C4-2B (cell line): ENCODE measurements at regions not wholly inside any gene's neighbourhood (a gene's known extent, or its start where the extent isn't known, plus 50 kb on each side); places are given as distances from the start of the nearest gene placed in this dataset.

Experiments used
- H3K27ac ChIP-seq: fragments of 450-650 bp; 2 replicates; pipeline ENCODE4 v1.5.1; 2017
- ZFX ChIP-seq: fragments of 450-650 bp; IDR thresholded peaks from 2 replicates; pipeline ENCODE4 v1.6.1; 2017
- TF ChIP-seq, protein P1 (sequence below): fragments of 450-650 bp; conservative IDR thresholded peaks from 2 replicates; pipeline ENCODE4 v1.5.1; 2017; ENCODE audit warnings: mild to moderate bottlenecking

DNA sequence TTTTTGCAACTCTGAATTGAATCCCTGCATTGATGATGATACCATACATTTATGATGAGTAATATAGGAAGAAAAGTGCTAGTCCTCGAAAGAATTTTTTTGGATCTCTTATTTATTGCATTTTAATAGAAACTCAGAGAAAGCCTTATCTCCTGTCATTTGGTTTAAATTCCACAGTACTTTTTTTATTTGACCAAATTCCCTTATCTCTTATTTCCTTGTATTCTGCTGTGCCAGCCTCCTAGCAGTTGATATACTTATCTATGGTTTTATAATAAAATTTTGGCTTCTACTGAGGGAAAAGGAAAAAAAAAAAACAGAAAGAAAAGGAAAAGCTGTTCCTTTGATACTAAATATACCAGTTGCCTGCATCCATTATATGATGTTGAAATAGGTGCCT, 535.1 kb upstream of the NR2F2 start:
- no peak overlapping the region for H3K27ac ChIP-seq
- TF ChIP-seq, protein P1, sequence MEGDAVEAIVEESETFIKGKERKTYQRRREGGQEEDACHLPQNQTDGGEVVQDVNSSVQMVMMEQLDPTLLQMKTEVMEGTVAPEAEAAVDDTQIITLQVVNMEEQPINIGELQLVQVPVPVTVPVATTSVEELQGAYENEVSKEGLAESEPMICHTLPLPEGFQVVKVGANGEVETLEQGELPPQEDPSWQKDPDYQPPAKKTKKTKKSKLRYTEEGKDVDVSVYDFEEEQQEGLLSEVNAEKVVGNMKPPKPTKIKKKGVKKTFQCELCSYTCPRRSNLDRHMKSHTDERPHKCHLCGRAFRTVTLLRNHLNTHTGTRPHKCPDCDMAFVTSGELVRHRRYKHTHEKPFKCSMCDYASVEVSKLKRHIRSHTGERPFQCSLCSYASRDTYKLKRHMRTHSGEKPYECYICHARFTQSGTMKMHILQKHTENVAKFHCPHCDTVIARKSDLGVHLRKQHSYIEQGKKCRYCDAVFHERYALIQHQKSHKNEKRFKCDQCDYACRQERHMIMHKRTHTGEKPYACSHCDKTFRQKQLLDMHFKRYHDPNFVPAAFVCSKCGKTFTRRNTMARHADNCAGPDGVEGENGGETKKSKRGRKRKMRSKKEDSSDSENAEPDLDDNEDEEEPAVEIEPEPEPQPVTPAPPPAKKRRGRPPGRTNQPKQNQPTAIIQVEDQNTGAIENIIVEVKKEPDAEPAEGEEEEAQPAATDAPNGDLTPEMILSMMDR: no peak
- no peak for TF ChIP-seq ZFX

DNA sequence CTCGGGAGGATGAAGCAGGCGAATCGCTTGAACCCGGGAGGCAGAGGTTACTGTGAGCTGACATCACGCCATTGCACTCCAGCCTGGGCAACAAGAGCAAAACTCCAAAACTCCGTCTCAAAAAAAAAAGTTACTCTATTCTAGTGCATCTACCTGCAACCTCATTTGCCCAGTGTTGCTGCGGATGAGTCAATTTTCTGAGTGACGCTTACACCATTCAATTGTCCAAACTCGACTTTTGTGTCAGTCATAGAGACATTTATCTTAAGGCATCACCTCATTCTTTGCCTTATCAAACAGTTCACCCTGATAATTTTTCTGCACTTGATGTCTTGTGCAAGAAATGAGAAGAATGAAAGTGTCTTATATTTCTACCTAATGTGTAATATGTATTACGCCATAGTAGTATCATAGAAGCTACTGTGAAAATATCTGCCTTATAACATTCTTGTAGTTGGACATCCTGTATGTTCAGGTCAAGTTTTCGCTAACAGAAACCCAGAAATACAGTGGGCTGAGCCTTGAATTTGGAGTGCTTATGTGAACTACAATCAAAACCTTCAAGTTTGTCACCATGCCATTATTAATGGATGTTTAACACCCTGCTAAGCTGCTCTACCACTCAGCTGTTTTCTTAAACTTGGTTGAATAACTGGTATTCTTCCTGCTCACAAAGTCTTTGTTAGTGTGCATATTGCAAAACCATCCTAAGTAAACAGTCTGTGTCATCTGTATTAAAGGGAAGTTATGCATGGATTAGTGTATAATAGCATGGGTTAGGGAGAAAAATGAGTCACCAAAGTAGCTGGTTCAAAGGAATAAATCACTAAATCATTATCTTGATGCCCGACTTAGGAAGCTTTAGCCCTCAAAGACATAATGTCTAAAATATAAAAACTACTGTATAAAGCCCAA, 531.0 kb upstream of the NR2F2 start:
- TF ChIP-seq, protein P1: no peak
- no peak for TF ChIP-seq ZFX
- H3K27ac ChIP-seq: no peak overlapping the region

DNA sequence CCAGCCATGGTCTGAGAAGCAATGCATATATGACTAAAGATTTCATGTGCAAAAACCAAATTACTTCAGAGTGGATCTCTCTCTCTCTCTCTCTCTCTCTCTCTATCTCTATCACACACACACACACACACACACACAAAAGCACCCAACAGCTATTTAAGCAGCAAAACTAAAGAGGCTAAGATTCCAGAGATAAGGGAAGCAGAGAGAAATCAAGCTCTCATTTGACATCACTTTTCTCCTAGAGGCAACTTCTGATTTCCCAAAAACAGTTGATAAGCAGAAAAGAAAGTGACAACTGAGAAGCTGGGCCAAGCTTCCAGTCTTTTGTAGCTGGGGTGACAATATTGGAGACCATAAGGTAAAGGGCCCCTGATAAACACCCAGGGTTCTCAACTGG, 526.0 kb upstream of the NR2F2 start:
- TF ChIP-seq ZFX: no peak
- TF ChIP-seq, protein P1: no peak
- no peak overlapping the region for H3K27ac ChIP-seq

DNA sequence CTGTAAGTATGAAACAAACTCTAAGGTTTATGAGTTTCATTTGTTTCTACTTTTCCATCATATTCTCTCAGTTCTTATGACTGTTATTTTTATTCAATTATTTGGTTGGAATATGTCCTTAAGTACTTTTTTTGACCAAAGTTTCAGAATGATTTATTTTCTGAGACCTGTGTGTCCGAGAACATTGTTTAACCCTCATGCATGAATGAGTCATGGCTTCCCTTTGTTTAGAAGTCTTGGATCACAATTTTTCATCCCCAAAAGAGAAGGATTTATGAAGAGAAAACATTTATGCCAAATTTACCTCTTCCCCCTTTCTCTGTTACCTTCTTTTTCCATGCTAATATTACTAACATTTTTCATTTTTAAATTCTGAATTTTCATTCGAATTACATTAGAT, 518.0 kb upstream of the NR2F2 start:
- H3K27ac ChIP-seq: no peak overlapping the region
- TF ChIP-seq, protein P1: no peak
- no peak for TF ChIP-seq ZFX

DNA sequence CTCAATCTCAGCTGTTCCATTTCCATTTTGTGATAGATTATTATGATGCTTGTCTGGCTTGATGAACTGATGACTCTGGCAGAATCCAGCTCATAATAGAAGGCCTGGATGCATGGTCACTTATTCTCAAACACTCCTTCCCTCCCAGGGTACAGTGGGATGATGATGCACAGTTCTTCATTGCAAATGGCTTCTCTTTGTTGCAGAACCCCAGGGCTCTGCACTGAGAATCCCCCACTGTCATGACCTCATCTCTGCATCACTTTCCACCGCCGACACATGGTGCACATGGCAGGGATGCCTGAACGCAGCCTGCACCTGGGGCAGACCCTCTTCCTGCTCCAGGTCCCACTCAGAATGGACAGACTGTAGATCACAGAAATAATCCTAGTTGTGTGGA, 515.6 kb upstream of the NR2F2 start:
- TF ChIP-seq, protein P1: no peak
- TF ChIP-seq ZFX: no peak
- no peak overlapping the region for H3K27ac ChIP-seq

DNA sequence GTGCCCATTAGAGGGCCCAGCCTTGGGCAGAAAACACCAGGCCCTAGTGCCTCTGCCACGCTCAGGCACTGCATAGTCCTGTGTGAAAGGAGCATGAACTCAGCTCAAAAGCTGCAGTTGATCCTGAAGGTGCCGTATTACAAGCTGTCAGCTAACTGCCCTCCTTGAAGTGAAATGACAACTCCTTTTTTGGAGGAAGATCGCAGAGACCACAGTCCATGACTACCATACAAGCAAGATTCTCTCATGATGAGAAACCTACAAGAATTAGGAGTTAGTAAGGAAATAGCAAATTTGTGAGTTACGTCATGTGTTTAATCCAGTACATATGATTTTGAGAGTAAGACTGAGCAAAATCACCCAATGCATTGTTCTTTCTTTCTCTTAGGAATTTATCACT, 513.9 kb upstream of the NR2F2 start:
- TF ChIP-seq ZFX: no peak
- TF ChIP-seq, protein P1: no peak
- no peak overlapping the region for H3K27ac ChIP-seq

DNA sequence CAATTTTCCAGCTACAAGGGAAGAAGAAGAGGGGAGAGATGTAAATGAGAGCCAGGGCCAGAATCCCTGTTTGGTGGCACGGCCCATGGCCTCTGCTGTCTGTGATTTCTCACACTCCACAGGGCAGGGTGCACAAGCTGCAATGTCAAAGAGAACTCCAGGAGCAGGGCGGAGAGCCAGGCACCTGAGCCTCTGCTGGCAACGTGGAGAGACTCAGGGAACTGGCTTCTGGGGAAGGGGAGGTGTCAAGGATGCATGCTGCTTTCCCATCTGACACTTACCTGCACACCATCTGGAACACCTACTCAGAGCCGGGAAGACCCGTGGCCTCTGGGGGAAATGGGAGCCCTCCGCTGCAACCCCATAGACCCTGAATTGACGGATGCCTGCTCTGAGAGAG, 507.5 kb upstream of the NR2F2 start:
- no peak overlapping the region for H3K27ac ChIP-seq
- TF ChIP-seq, protein P1: no peak
- TF ChIP-seq ZFX: no peak
